GM12891 (cell line): ENCODE measurements at regions not wholly inside any gene's neighbourhood (a gene's known extent, or its start where the extent isn't known, plus 50 kb on each side); places are given as distances from the start of the nearest gene placed in this dataset.

ENCODE experiments used
- POLR2A ChIP-seq: IDR thresholded peaks from 2 replicates; pipeline ENCODE4 v1.6.1; 2011; ENCODE audit warnings: low read depth, low read length, control low read depth
- TAF1 ChIP-seq: IDR thresholded peaks from 2 replicates; pipeline ENCODE4 v1.6.1; 2011; ENCODE audit warnings: low read depth, low read length, control low read depth

DNA sequence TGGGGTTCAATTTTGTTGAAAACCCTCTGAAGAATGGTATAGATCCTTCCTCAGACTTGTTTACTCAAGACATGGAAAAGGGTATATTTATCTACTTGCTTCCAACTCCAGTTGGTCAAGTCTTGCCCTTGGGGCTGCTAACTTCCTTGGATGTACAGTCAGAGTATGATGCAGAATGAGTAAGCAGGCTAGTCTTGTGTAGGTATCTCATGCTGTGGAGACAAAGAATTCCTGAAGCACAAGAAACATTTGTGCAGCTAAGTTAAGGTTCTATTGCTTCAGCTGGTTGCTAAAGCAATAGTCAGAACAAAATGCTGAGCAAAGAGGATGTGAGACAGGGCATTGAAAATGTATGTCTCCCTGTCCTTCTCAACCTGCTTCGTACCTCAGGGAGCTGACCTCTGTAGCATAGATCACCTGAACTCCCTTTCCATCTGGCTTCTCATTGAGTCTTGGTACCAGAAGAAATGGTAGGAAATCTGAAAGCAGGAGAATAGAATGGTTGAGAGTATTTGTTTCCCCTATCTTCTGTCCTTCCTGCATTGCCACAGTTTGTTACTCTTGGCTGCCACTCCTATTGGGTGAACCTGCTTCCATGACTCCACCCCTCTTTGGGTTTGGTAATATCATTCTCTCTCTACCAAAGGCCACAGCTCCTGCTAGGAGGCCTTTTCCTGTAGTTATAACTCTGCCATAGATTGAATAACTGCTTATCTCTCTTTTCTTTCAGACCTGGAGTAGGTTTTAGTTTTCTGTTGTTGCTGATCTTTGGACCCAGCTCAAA is 346.0 kb downstream of the PHF14 start:
- TF ChIP-seq POLR2A (no peak), TAF1 (no peak)
